Neural progenitor cell (in vitro differentiated cells): ENCODE measurements at regions not wholly inside any gene's neighbourhood (a gene's known extent, or its start where the extent isn't known, plus 50 kb on each side); places are given as distances from the start of the nearest gene placed in this dataset.

Experiments used
- DNase-seq: peaks from one replicate; pipeline ENCODE4 v3.0.0-alpha.2; 2016; ENCODE audit warnings: low spot score
- H2AFZ ChIP-seq: fragments of 200-600 bp; sonication (generic); replicated peaks from 2 replicates; pipeline ENCODE4 v1.6.1; 2016; ENCODE audit warnings: antibody characterized with exemption
- H3F3A ChIP-seq: fragments of 200-600 bp; sonication (generic); 2 replicates; pipeline ENCODE4 v1.6.1; 2016; ENCODE audit warnings: antibody characterized with exemption, low read depth
- H3K27ac ChIP-seq: fragments of 200-600 bp; sonication (generic); 2 replicates; pipeline ENCODE4 v1.5.1; 2016; ENCODE audit warnings: mild to moderate bottlenecking
- H3K27me3 ChIP-seq: fragments of 200-600 bp; sonication (generic); 2 replicates; pipeline ENCODE4 v1.6.1; 2016; ENCODE audit warnings: mild to moderate bottlenecking, moderate library complexity
- H3K36me3 ChIP-seq: fragments of 200-600 bp; sonication (generic); 2 replicates; pipeline ENCODE4 v1.5.1; 2016
- H3K4me1 ChIP-seq: fragments of 200-600 bp; sonication (generic); 2 replicates; pipeline ENCODE4 v1.6.1; 2016; ENCODE audit warnings: mixed run types
- H3K4me2 ChIP-seq: fragments of 200-600 bp; sonication (generic); 2 replicates; pipeline ENCODE4 v1.6.1; 2016
- H3K4me3 ChIP-seq: fragments of 200-600 bp; sonication (generic); 2 replicates; pipeline ENCODE4 v1.5.1; 2016
- H3K79me2 ChIP-seq: fragments of 200-600 bp; sonication (generic); 2 replicates; pipeline ENCODE4 v1.6.1; 2016; ENCODE audit warnings: low read depth
- H3K9ac ChIP-seq: fragments of 200-600 bp; sonication (generic); 2 replicates; pipeline ENCODE4 v1.6.1; 2016
- H3K9me3 ChIP-seq: fragments of 200-600 bp; sonication (generic); 2 replicates; pipeline ENCODE4 v1.5.1; 2016; ENCODE audit warnings: low read depth
- H4K20me1 ChIP-seq: fragments of 200-600 bp; sonication (generic); 2 replicates; pipeline ENCODE4 v1.6.1; 2016; ENCODE audit warnings: low read depth
- H3K27ac Mint-ChIP-seq: 3 replicates; pipeline ENCODE4 v1.8.0; 2021; ENCODE audit warnings: mixed read lengths
- H3K27me3 Mint-ChIP-seq: 2 replicates; pipeline ENCODE4 v1.8.0; 2022; ENCODE audit warnings: low read depth, mild to moderate bottlenecking, inconsistent platforms, moderate library complexity, mixed read lengths; ENCODE audit not compliant: insufficient read depth
- H3K36me3 Mint-ChIP-seq: 3 replicates; pipeline ENCODE4 v1.8.0; 2021; ENCODE audit warnings: mixed read lengths
- H3K4me1 Mint-ChIP-seq: 3 replicates; pipeline ENCODE4 v1.8.0; 2021; ENCODE audit warnings: mixed read lengths
- H3K4me3 Mint-ChIP-seq: 3 replicates; pipeline ENCODE4 v1.8.0; 2021; ENCODE audit warnings: mild to moderate bottlenecking, moderate library complexity, mixed read lengths
- H3K9me3 Mint-ChIP-seq: 3 replicates; pipeline ENCODE4 v1.8.0; 2020; ENCODE audit warnings: mixed read lengths
- EZH2 ChIP-seq: fragments of 200-600 bp; sonication (generic); IDR thresholded peaks from 2 replicates; pipeline ENCODE4 v1.6.1; 2017; ENCODE audit warnings: antibody characterized with exemption, mild to moderate bottlenecking, moderate library complexity
- EZH2phosphoT487 ChIP-seq: fragments of 200-600 bp; sonication (generic); IDR thresholded peaks from 2 replicates; pipeline ENCODE4 v1.6.1; 2017; ENCODE audit warnings: antibody characterized with exemption
- TF ChIP-seq, protein P1 (sequence below): fragments of 200-600 bp; sonication (generic); IDR thresholded peaks from 2 replicates; pipeline ENCODE4 v1.5.1; 2017; ENCODE audit warnings: antibody characterized with exemption, mild to moderate bottlenecking

DNA sequence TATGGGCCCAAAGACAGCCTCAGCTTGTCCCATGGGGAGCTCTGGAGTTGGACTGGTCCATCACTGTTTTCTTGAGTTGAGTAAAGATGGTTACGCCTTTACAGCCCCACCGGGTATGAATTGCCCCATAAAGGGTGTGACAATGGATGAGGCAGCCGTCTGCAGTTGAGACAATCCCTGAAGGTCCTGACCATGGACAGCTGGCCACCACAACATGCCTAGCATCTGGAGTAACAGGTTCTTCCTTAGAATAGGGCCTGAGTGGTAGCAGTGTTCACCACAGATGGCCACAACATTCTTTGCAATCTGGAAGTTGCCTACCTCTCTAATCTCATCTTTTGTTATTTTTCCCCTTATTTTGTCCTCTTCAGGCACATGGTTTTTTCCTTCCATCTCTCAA lies 51.5 kb upstream of the HS3ST2 start:
- H3K27ac ChIP-seq, result no peak overlapping the region
- H3K9me3 ChIP-seq, result no peaks in the 10 kb centered on the region
- H2AFZ ChIP-seq, result no peak overlapping the region
- Mint-ChIP-seq H3K27ac (no peak overlapping the region), H3K4me3 (no peak overlapping the region), H3K27me3 (peaks cover 4% of the 10 kb centered on the region), H3K36me3 (no peaks in the 10 kb centered on the region), H3K4me1 (peaks cover 26% of the 10 kb centered on the region), H3K9me3 (no peaks in the 10 kb centered on the region)
- no peaks in the 10 kb centered on the region for H3K79me2 ChIP-seq
- peaks cover 25% of the 10 kb centered on the region for H3K4me1 ChIP-seq
- no peak overlapping the region for H3K9ac ChIP-seq
- no peaks in the 10 kb centered on the region for H3F3A ChIP-seq
- no peaks in the 10 kb centered on the region for H3K27me3 ChIP-seq
- H3K4me3 ChIP-seq, result no peak overlapping the region
- no peak overlapping the region for H3K4me2 ChIP-seq
- H4K20me1 ChIP-seq, result no peaks in the 10 kb centered on the region
- TF ChIP-seq EZH2, result no peak
- TF ChIP-seq EZH2phosphoT487, result no peak
- TF ChIP-seq, protein P1, sequence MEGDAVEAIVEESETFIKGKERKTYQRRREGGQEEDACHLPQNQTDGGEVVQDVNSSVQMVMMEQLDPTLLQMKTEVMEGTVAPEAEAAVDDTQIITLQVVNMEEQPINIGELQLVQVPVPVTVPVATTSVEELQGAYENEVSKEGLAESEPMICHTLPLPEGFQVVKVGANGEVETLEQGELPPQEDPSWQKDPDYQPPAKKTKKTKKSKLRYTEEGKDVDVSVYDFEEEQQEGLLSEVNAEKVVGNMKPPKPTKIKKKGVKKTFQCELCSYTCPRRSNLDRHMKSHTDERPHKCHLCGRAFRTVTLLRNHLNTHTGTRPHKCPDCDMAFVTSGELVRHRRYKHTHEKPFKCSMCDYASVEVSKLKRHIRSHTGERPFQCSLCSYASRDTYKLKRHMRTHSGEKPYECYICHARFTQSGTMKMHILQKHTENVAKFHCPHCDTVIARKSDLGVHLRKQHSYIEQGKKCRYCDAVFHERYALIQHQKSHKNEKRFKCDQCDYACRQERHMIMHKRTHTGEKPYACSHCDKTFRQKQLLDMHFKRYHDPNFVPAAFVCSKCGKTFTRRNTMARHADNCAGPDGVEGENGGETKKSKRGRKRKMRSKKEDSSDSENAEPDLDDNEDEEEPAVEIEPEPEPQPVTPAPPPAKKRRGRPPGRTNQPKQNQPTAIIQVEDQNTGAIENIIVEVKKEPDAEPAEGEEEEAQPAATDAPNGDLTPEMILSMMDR, result no peak
- no peak for DNase-seq
- no peaks in the 10 kb centered on the region for H3K36me3 ChIP-seq

DNA sequence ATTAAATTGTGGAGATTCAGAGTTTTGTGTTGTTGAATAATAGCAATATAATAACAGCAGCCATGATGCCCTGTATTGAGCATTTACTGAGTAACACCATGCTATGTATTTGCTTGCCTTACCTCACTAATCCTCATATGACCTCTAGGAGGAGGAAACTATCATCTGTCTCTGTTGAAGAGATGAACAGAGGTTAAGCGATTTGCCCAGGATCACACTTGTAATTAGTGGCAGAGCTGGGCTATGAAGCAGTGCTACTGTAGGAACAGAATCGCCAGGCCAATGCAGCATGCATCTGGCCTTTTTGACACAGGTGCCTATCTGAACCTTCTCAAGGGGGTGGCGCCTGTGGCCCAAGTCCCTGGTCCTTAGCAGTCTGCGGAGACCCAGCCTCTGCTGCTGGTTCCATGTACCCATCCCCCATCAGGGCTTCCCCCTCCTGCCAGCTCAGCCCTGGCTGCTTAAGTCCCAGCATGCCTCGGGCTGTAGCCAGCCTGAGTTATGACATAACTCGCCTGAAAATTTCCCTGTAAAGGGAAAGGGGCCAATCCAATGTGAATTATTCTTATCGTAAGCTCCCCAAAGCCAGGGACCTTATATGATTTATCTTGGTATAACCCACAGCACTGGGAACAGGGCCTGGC lies 50.4 kb upstream of the HS3ST2 start:
- DNase-seq, result no peak
- no peak for TF ChIP-seq EZH2
- TF ChIP-seq EZH2phosphoT487, result no peak
- TF ChIP-seq, protein P1, result no peak
- no peak overlapping the region for H3K4me2 ChIP-seq

More for the DNA sequence above, 50.4 kb upstream of the HS3ST2 start:
- H3K4me1 Mint-ChIP-seq, result peaks cover 26% of the 10 kb centered on the region
- peak overlapping the region; percentile 89 for H3K27ac Mint-ChIP-seq
- H3K9me3 Mint-ChIP-seq, result no peaks in the 10 kb centered on the region
- Histone ChIP-seq H2AFZ (peak overlapping the region; percentile 58), H3K27me3 (no peaks in the 10 kb centered on the region), H3K9ac (no peak overlapping the region), H3K79me2 (no peaks in the 10 kb centered on the region), H3K36me3 (no peaks in the 10 kb centered on the region), H3K9me3 (no peaks in the 10 kb centered on the region), H3K4me1 (peaks cover 25% of the 10 kb centered on the region), H3F3A (no peaks in the 10 kb centered on the region), H3K4me3 (no peak overlapping the region), H3K27ac (no peak overlapping the region), H4K20me1 (no peaks in the 10 kb centered on the region)
- H3K4me3 Mint-ChIP-seq, result no peak overlapping the region
- H3K27me3 Mint-ChIP-seq, result peaks cover 2% of the 10 kb centered on the region
- no peaks in the 10 kb centered on the region for H3K36me3 Mint-ChIP-seq
